ENCODE measurements at regions not wholly inside any gene's neighbourhood (a gene's known extent, or its start where the extent isn't known, plus 50 kb on each side); places are given as distances from the start of the nearest gene placed in this dataset.

GRCh38 chr5:89289604-89290003 lies 406.6 kb upstream of the MEF2C start:
- H3K4me1 ChIP-seq (ENCODE audit: insufficient read depth, low read length), result no peaks in the 10 kb centered on the region
- H3K9ac ChIP-seq (ENCODE audit: low read depth, low read length), result no peak overlapping the region
- no peak overlapping the region for H3K27ac ChIP-seq (ENCODE audit: low read length)
- H3K27me3 ChIP-seq (ENCODE audit: insufficient read depth, low read length), result no peaks in the 10 kb centered on the region
- no peak overlapping the region for H3K4me3 ChIP-seq (ENCODE audit: low read length)
- H3K36me3 ChIP-seq (ENCODE audit: insufficient read depth, low read depth, low read length), result no peaks in the 10 kb centered on the region
- no peaks in the 10 kb centered on the region for H3K9me3 ChIP-seq (ENCODE audit: insufficient read depth, low read depth, low read length)

GRCh38 chr5:89287964-89288363 lies 405.0 kb upstream of the MEF2C start:
- no peaks in the 10 kb centered on the region for H3K9me3 ChIP-seq (ENCODE audit: insufficient read depth, low read depth, low read length)
- no peaks in the 10 kb centered on the region for H3K36me3 ChIP-seq (ENCODE audit: insufficient read depth, low read depth, low read length)
- H3K27ac ChIP-seq (ENCODE audit: low read length), result no peak overlapping the region
- H3K4me1 ChIP-seq (ENCODE audit: insufficient read depth, low read length), result no peaks in the 10 kb centered on the region
- H3K27me3 ChIP-seq (ENCODE audit: insufficient read depth, low read length), result no peaks in the 10 kb centered on the region
- no peak overlapping the region for H3K4me3 ChIP-seq (ENCODE audit: low read length)
- H3K9ac ChIP-seq (ENCODE audit: low read depth, low read length), result no peak overlapping the region

- H3K4me1 ChIP-seq (ENCODE audit: insufficient read depth, low read length), result no peaks in the 10 kb centered on the region
- no peaks in the 10 kb centered on the region for H3K9me3 ChIP-seq (ENCODE audit: insufficient read depth, low read depth, low read length)
- H3K36me3 ChIP-seq (ENCODE audit: insufficient read depth, low read depth, low read length), result no peaks in the 10 kb centered on the region
- H3K4me3 ChIP-seq (ENCODE audit: low read length), result no peak overlapping the region
- no peak overlapping the region for H3K9ac ChIP-seq (ENCODE audit: low read depth, low read length)
- no peak overlapping the region for H3K27ac ChIP-seq (ENCODE audit: low read length)
- H3K27me3 ChIP-seq (ENCODE audit: insufficient read depth, low read length), result no peaks in the 10 kb centered on the region
Measured at GRCh38 chr5:89286320-89286719, 403.3 kb upstream of the MEF2C start.

GRCh38 chr5:89283728-89284493 lies 400.9 kb upstream of the MEF2C start:
- H3K9me3 ChIP-seq (ENCODE audit: insufficient read depth, low read depth, low read length), result no peaks in the 10 kb centered on the region
- no peaks in the 10 kb centered on the region for H3K36me3 ChIP-seq (ENCODE audit: insufficient read depth, low read depth, low read length)

GRCh38 chr5:89282554-89283510 lies 399.8 kb upstream of the MEF2C start:
- Histone ChIP-seq H3K4me3 (ENCODE audit: low read length) (no peak overlapping the region), H3K4me1 (ENCODE audit: insufficient read depth, low read length) (no peaks in the 10 kb centered on the region), H3K27me3 (ENCODE audit: insufficient read depth, low read length) (no peaks in the 10 kb centered on the region), H3K36me3 (ENCODE audit: insufficient read depth, low read depth, low read length) (no peaks in the 10 kb centered on the region), H3K9me3 (ENCODE audit: insufficient read depth, low read depth, low read length) (no peaks in the 10 kb centered on the region), H3K27ac (ENCODE audit: low read length) (no peak overlapping the region), H3K9ac (ENCODE audit: low read depth, low read length) (no peak overlapping the region)

More at GRCh38 chr5:89283728-89284493, 400.9 kb upstream of the MEF2C start:
- Histone ChIP-seq H3K4me3 (ENCODE audit: low read length) (no peak overlapping the region), H3K27me3 (ENCODE audit: insufficient read depth, low read length) (no peaks in the 10 kb centered on the region), H3K9ac (ENCODE audit: low read depth, low read length) (no peak overlapping the region), H3K27ac (ENCODE audit: low read length) (no peak overlapping the region), H3K4me1 (ENCODE audit: insufficient read depth, low read length) (no peaks in the 10 kb centered on the region)

GRCh38 chr5:89281766-89282553 lies 399.0 kb upstream of the MEF2C start:
- Histone ChIP-seq H3K36me3 (ENCODE audit: insufficient read depth, low read depth, low read length) (no peaks in the 10 kb centered on the region), H3K27ac (ENCODE audit: low read length) (no peak overlapping the region), H3K9ac (ENCODE audit: low read depth, low read length) (no peak overlapping the region), H3K9me3 (ENCODE audit: insufficient read depth, low read depth, low read length) (no peaks in the 10 kb centered on the region), H3K4me3 (ENCODE audit: low read length) (no peak overlapping the region), H3K27me3 (ENCODE audit: insufficient read depth, low read length) (no peaks in the 10 kb centered on the region), H3K4me1 (ENCODE audit: insufficient read depth, low read length) (no peaks in the 10 kb centered on the region)

GRCh38 chr5:89281211-89281610 lies 398.2 kb upstream of the MEF2C start:
- H3K9ac ChIP-seq (ENCODE audit: low read depth, low read length), result no peak overlapping the region
- no peak overlapping the region for H3K27ac ChIP-seq (ENCODE audit: low read length)
- no peaks in the 10 kb centered on the region for H3K27me3 ChIP-seq (ENCODE audit: insufficient read depth, low read length)
- no peaks in the 10 kb centered on the region for H3K4me1 ChIP-seq (ENCODE audit: insufficient read depth, low read length)
- H3K36me3 ChIP-seq (ENCODE audit: insufficient read depth, low read depth, low read length), result no peaks in the 10 kb centered on the region
- H3K4me3 ChIP-seq (ENCODE audit: low read length), result no peak overlapping the region
- no peaks in the 10 kb centered on the region for H3K9me3 ChIP-seq (ENCODE audit: insufficient read depth, low read depth, low read length)

GRCh38 chr5:89280103-89281037 lies 397.4 kb upstream of the MEF2C start:
- Histone ChIP-seq H3K36me3 (ENCODE audit: insufficient read depth, low read depth, low read length) (no peaks in the 10 kb centered on the region), H3K4me3 (ENCODE audit: low read length) (no peak overlapping the region), H3K9me3 (ENCODE audit: insufficient read depth, low read depth, low read length) (no peaks in the 10 kb centered on the region), H3K27ac (ENCODE audit: low read length) (no peak overlapping the region), H3K27me3 (ENCODE audit: insufficient read depth, low read length) (no peaks in the 10 kb centered on the region), H3K4me1 (ENCODE audit: insufficient read depth, low read length) (no peaks in the 10 kb centered on the region), H3K9ac (ENCODE audit: low read depth, low read length) (no peak overlapping the region)

- no peak overlapping the region for H3K4me3 ChIP-seq (ENCODE audit: low read length)
- no peaks in the 10 kb centered on the region for H3K4me1 ChIP-seq (ENCODE audit: insufficient read depth, low read length)
- H3K27me3 ChIP-seq (ENCODE audit: insufficient read depth, low read length), result no peaks in the 10 kb centered on the region
- H3K9ac ChIP-seq (ENCODE audit: low read depth, low read length), result no peak overlapping the region
- no peak overlapping the region for H3K27ac ChIP-seq (ENCODE audit: low read length)
- H3K36me3 ChIP-seq (ENCODE audit: insufficient read depth, low read depth, low read length), result no peaks in the 10 kb centered on the region
- no peaks in the 10 kb centered on the region for H3K9me3 ChIP-seq (ENCODE audit: insufficient read depth, low read depth, low read length)
Measured at GRCh38 chr5:89279391-89280036, 396.5 kb upstream of the MEF2C start.

GRCh38 chr5:89277816-89278215 lies 394.8 kb upstream of the MEF2C start:
- no peak overlapping the region for H3K27ac ChIP-seq (ENCODE audit: low read length)
- H3K4me1 ChIP-seq (ENCODE audit: insufficient read depth, low read length), result no peaks in the 10 kb centered on the region
- no peak overlapping the region for H3K9ac ChIP-seq (ENCODE audit: low read depth, low read length)
- no peaks in the 10 kb centered on the region for H3K9me3 ChIP-seq (ENCODE audit: insufficient read depth, low read depth, low read length)
- no peak overlapping the region for H3K4me3 ChIP-seq (ENCODE audit: low read length)
- H3K36me3 ChIP-seq (ENCODE audit: insufficient read depth, low read depth, low read length), result no peaks in the 10 kb centered on the region
- no peaks in the 10 kb centered on the region for H3K27me3 ChIP-seq (ENCODE audit: insufficient read depth, low read length)

All from iPS-20b (cell line).